B cell (primary cell): ENCODE measurements at regions not wholly inside any gene's neighbourhood (a gene's known extent, or its start where the extent isn't known, plus 50 kb on each side); places are given as distances from the start of the nearest gene placed in this dataset.

Experiments
- CTCF ChIP-seq: fragments of 200-600 bp; IDR thresholded peaks from one replicate; pipeline ENCODE4 v1.8.0; 2022; ENCODE audit warnings: antibody characterized with exemption, mild to moderate bottlenecking
- EZH2 ChIP-seq: IDR thresholded peaks from 2 replicates; pipeline ENCODE4 v1.6.1; 2012; ENCODE audit warnings: borderline replicate concordance, low read depth, mild to moderate bottlenecking, moderate library complexity, low read length; ENCODE audit not compliant: insufficient read depth, poor library complexity, severe bottlenecking

GRCh38 chr12:124509300-124509675 lies 58.1 kb downstream of the NCOR2 start:
- no peak for TF ChIP-seq EZH2
- TF ChIP-seq CTCF = no peak
